GM21447 (cell line): ENCODE measurements at regions not wholly inside any gene's neighbourhood (a gene's known extent, or its start where the extent isn't known, plus 50 kb on each side); places are given as distances from the start of the nearest gene placed in this dataset.

Source experiments
- ATAC-seq: cut with Tn5 transposase; IDR thresholded peaks from one replicate; pipeline ENCODE4 v1.9.1; 2021; ENCODE audit not compliant: unreplicated experiment

- ATAC-seq = no peak
Observed at GRCh38 chr6:45791211-45792168, 224.2 kb downstream of the CLIC5 start.

GRCh38 chr6:45789238-45789637 lies 226.4 kb downstream of the CLIC5 start:
- ATAC-seq = no peak

GRCh38 chr6:45787384-45787783 lies 228.3 kb downstream of the CLIC5 start:
- no peak for ATAC-seq

GRCh38 chr6:45786355-45786781 lies 229.3 kb downstream of the CLIC5 start:
- no peak for ATAC-seq

- no peak for ATAC-seq
Observed at GRCh38 chr6:45784250-45784649, 231.4 kb downstream of the CLIC5 start.

GRCh38 chr6:45783716-45784115 lies 231.9 kb downstream of the CLIC5 start:
- ATAC-seq = no peak

- ATAC-seq = no peak
Observed at GRCh38 chr6:45781890-45782289, 233.8 kb downstream of the CLIC5 start.

GRCh38 chr6:45780523-45780922 lies 235.1 kb downstream of the CLIC5 start:
- no peak for ATAC-seq

GRCh38 chr6:45775026-45775697 lies 240.5 kb downstream of the CLIC5 start:
- no peak for ATAC-seq

GRCh38 chr6:45773906-45774305 lies 241.8 kb downstream of the CLIC5 start:
- ATAC-seq = no peak

- ATAC-seq = no peak
Observed at GRCh38 chr6:45772886-45773495, 242.7 kb downstream of the CLIC5 start.

- ATAC-seq = no peak
Observed at GRCh38 chr6:45772051-45772450, 243.6 kb downstream of the CLIC5 start.

GRCh38 chr6:45763281-45763680 lies 252.4 kb downstream of the CLIC5 start:
- no peak for ATAC-seq

- ATAC-seq = no peak
Observed at GRCh38 chr6:45759472-45759810, 256.2 kb downstream of the CLIC5 start.

- ATAC-seq = no peak
Observed at GRCh38 chr6:45758787-45759471, 256.7 kb downstream of the CLIC5 start.

- ATAC-seq = no peak
Observed at GRCh38 chr6:45757443-45758130, 258.1 kb downstream of the CLIC5 start.

GRCh38 chr6:45756606-45757005 lies 259.1 kb downstream of the CLIC5 start:
- no peak for ATAC-seq

- ATAC-seq = no peak
Observed at GRCh38 chr6:45754432-45754831, 261.2 kb downstream of the CLIC5 start.

- no peak for ATAC-seq
Observed at GRCh38 chr6:45746046-45746445, 269.6 kb downstream of the CLIC5 start.

- ATAC-seq = no peak
Observed at GRCh38 chr6:45743028-45743615, 272.5 kb downstream of the CLIC5 start.
